NCI-H82 treated with DMSO at 0.1 percent for 48 hours (cell line): ENCODE measurements at regions not wholly inside any gene's neighbourhood (a gene's known extent, or its start where the extent isn't known, plus 50 kb on each side); places are given as distances from the start of the nearest gene placed in this dataset.

Source experiments
- DNase-seq: peaks from one replicate; lab custom pipeline; 2025; ENCODE audit not compliant: unreplicated experiment; lab: John Stamatoyannopoulos, UW

DNA sequence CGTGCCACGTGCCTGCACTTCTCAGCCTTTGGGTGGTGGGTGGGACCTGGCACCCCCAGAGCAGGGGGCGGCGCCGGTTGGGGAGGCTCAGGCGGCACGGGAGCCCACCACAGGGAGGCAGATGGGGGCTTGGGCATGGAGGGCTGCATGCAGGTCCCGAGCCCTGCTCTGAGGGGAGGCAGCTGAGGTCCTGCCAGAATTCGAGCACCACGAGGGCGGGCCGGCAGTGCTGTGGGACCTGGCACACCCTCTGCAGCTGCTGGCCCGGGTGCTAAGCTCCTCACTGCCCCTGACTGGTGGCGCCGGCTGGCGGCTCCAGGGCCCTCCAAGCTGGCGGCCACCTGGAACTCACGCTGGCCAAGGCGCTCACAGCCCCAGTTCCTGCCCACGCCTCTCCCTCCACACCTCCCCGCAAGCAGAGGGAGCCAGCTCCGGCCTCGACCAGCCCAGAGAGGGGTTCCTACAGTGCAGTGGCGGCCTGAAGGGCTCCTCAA lies 1176.8 kb upstream of the GYPC start:
- no peak for DNase-seq

DNA sequence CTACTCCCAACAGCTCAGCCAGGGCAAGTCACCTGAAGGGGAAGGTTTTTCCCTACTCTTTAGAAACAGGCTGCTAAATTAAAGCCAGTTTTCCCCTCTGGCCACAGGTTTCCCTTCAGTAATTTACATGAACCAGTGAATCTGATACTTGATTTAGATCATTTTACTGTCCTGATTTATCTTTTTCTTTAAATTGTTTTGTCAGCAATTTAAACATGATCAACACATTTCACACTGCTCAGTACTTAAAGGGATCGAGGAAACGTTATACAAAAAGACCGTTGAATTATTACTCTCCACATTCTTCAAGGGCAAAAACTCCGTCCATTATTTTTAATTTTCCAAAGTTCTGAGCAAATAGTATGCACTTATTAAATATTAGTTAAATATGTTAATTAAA lies 1165.7 kb upstream of the GYPC start:
- DNase-seq = no peak

DNA sequence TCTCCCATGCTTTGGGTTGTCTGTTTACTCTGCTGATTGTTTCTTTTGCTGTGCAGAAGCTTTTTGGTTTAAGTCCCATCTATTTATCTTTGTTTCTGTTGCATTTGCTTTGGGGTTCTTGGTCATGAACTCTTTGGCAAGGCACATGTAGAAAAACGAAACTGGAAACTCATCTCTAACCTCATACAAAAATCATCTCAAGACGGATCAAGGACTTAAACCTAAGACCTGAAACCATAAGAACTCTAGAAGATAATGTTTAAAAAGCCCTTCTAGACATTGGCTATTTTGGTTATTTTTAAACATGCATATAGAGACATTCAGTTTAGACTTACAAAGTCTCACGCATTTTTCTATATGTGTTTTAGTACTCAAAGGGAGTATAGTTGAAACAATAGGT lies 1164.3 kb upstream of the GYPC start:
- no peak for DNase-seq

DNA sequence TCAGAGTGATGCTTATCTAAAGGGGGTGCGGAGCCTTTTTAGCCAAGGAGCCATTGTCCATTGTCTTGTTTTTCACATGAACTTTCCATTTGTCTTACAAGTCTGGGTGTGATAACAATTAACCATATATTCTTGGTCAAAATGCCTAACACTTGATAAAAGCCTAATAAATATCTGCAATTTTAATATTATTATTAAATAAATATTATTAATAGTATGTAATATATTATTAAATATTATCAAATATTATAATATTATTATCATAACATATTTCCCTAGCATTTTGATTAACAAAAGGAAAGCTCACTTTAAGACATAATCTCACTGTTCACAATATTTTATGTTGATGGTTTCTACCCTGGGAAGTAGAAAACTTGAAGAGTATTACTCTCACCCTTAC lies 1143.6 kb upstream of the GYPC start:
- no peak for DNase-seq

DNA sequence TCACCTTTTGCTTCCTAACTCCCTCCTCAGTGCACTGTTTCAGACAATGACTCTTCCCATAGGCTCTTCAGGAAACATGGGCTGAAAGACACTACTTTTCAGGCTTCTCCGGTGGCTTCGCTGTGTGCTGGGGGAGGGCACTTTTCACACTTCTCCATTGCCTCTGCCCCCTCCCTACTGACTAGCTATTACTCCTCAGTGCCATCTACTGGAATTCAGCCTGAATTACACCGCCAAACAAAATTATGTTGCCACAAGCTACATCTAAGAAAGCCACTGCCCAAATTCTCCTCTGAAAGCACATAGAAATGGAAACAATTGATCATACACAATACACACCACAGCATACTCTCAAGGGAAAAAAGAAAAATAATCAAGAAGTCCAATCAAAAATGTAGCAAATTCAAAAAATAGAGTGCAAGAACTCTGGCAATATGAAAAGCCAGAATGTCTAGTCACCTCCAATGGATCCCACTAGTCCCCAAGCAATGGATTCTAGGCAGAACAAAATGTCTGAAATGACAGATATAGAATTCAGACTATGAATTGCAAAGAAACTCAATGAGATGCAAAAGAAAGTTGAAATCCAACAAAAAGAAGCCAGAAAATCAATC lies 1139.4 kb upstream of the GYPC start:
- DNase-seq = peak; percentile 32

DNA sequence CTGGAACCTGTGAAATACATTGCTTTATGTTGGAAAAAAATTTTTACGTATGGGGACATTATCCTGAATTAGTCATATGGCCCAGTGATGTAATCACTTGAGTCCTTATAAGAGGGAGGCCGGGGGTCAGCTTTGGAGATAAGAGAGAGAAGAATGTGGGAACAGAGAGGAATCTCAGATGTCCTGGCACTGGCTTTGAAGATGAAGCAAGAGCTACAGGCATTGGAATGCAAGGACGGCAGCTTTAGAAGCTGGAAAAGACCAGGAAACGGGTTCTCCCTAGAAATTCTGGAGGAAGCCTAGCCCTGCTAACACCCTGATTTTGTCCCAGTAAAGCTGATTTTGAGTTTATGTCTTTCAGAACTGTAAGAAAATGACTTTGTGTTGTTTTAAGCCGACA lies 1129.9 kb upstream of the GYPC start:
- no peak for DNase-seq

DNA sequence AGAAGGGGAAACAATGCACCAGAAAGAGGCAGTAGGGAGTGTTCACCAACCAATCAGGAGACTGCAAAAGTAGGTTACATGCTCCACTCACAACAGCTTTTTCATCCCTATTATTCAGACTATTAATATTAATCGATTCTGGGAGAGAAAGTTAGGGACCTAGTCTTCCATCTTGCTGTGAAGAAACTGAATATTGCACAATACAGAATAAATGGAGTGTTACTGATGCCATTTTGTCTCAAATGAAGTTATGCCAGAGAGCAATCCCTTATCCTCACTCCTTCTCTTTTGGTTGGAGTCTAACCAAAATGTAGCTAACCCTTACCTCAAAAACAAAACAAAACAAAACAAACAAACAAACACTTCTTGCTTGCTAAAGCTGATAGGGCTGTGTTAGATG lies 1120.9 kb upstream of the GYPC start:
- no peak for DNase-seq

DNA sequence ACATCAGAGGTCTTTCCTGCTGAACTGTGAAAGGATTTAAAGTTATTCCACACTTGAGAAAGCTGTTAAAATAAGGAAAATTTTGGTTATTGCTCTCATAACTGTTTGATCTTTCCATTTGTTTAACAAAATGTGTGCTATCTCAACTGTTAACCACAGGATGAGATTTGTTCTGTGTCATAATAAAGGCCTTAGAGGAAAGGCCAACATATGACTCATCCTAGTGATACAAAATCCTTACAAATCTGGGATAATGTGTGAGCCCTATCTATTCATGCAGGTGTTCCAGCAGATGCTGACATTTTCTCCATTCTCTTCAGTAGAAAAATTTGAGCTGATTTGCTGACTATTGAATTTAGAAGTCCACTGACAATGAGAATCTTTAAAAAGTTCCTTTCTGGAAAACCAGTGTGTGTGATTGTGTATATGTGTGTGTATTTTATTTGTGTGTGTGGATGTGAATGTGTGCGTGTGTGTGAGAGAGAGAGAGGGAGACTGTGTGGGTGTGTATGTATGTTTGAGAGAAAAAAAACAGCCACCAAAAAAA lies 1111.9 kb upstream of the GYPC start:
- DNase-seq = peak; percentile 46

DNA sequence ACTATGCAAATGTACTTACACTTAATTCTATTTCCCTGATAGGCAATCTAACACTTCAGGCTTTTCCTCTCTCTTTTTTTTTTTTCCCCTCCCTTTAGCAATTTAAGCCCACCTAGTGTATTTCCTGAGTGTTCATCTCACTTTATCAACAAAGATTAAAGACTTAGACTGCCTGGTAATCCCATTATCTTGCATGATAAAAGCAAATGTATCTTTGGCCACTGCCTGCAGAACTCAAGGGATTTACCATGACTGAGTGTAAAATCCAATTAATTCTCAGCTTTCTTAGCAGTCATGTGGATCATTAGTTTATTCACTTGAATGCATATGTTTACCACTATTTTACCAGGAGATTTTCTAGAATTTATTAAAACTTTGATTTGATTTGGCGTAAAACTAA lies 1102.2 kb upstream of the GYPC start:
- peak; percentile 97 for DNase-seq

DNA sequence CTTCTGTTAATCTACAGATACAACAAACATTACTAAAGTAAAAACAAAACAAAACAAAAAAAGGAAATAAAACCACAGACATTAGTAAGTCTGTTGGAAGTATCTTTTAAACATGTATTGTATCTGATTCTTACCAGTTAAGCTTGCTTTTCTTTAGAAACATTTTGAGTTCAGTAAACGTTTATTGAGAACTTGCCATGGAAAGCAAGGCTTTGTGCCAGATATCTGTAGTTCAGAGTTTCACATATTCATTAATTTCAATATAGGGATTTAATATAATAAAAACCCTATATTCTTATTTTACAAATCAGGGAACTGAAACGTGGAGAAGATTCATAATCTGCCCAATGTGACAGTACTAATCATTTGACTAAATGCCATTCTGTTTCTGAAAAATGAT lies 1101.0 kb upstream of the GYPC start:
- no peak for DNase-seq

DNA sequence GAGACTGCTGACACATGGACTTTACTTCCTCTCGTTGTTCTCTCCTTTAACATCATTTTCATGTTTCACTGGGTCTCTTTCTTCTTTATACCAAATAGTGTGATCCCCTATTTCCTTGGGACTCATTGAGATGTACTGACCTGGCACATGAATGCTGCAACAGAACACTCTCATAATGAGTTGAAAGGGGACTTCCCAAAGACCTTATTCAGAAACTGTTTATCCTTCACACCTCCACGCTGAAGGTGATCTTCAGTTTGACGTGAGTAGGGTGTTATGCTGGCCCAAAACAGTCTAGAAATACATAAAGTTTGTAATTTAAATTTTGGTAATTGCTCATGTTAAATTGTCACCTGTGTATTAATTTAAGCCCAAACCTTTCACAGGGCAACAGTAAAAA lies 1096.8 kb upstream of the GYPC start:
- DNase-seq = no peak

DNA sequence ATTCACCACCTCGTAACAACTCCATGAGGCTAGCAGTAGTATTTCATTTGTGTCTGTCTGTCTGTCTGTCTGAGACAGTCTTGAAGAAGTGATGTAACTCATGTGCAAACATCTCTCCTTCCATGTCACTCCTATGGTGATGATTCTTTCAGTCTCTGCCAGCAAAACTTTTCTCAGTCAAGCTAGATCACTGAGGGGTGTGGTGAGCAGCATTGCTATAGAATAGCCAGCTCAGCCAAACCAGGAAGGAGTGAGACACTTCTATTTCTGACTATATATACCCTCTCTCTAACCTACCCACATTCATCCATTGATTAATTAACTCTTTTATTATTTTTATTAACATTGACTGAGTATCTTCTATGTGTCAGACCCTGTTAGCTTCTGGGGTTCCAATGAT lies 1095.1 kb upstream of the GYPC start:
- DNase-seq = no peak

DNA sequence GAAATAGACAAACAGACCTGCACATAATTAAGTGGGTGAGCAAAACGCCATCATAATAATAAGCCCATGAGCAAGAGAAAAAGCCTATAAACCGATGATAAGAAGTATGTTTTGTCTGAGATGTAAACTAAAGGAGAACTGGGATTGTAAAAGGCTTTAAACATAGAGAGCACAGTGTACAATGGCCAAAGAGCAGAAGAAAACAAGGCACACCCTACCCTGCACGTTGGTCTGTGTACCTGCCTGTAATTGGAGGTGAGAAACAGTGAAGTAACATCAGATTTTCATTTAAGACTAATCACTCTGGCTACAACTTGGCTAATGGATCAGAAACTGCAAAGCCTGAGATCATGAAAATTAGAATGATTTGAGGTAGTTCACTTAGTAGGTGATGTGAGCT lies 1094.7 kb upstream of the GYPC start:
- no peak for DNase-seq

DNA sequence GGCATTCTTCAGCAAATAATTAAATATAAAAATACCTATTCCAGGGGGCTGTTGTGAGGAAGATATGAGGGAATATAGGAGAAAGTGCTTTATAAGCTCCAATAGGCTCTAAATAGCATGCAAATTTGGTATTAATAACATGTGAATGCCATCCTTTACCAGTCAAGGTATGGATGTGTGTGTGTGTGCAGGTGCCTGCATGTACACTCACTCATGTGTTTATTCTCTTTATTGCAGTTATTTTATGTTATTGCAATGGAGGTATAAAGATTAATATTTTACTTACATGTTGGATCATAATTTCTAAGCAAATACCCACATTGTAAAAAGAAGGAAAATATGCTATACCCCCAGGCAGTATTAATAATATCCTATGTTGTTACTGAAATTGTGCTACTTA lies 1093.0 kb upstream of the GYPC start:
- no peak for DNase-seq

DNA sequence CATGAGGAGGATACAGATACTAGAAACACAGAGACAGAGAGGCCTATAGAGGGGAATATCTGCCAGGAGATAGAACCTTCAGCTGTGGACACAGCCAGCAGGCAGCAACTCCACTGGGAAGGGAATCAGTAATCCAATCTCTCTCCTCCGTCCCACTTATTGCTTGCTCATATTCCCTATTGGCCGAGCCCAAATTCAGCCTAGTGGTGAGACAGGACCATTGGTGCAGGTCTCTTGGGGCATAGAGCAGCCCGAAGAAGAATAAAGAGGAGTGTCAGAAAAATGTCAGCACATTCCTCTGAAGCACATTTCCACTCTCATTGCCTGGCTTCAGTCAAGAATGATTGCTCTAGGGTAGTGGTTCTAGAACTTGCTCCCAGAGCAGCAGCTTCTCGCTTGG lies 1091.5 kb upstream of the GYPC start:
- DNase-seq = no peak

DNA sequence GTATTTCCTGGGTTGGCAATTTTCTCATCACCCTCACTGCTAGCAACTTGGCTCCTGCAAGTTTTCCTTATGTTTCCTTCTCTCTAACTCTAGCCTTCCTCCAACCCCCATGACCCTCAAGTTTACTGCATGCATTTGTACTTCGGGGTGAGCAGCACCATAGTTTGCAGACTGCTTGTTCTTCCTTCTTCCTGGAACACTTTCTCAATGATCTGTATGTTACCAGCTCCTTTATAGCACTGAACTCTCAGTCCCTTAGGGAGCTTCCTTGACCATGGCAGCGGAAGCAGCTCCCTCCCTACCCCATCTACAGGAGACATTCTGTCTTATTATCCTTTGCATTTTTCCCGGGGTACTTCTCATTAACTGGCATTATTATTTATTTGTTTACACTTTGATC lies 1089.5 kb upstream of the GYPC start:
- no peak for DNase-seq

DNA sequence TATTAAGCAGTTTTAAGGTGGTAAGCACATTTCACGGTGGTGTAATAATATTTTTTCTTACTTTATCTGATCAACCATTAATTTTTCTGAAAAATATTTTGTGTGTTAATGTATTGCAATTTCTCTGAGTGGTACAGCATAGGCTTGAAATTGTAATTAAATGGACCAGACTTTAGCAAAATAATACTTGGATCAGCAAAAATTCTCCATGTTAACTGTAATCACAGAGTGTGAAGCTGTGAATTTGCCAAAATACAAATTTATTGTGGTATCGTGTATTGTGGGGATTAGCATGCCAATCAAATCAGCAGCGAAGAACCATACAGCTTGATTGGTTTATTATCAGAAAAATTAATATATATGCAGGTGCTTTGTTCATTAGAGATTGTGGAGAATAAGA lies 1088.9 kb upstream of the GYPC start:
- DNase-seq = no peak

DNA sequence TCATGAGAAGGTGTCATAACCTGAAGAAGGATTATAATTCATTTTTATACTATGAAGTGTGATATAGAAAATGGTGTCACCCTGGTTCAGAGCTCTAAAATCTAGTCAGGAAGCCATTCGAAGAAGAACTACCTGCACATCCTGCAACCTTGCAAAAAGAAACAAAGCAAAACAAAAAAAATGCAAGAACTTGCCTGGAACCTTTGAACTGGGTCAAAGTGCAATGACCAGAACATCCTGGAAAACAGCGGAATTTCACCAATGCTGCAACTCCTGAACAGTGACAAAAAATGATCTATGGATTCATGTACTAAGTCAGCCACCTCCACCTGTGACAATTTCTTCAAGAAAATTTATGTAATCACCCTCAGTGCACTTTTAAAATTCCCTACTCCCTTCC lies 1083.3 kb upstream of the GYPC start:
- DNase-seq = no peak

DNA sequence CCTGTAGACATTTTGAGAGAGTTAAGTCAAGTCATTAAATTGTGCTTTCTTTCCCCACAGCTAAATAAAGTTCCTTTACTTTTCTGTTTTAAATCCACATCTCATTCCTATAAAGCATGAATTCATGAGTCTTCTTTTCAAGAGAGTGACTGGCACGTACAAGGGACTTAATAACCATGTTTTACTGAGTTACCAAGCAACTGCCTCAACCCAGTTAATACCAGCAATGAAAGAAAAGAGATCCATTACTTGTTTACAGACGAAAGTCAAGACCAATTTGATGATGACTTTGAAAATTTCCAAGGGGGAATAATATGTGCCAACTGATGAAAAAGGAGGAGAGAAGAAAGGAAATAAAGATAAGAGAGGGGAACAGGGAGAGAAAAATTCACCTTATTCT lies 1082.5 kb upstream of the GYPC start:
- no peak for DNase-seq

DNA sequence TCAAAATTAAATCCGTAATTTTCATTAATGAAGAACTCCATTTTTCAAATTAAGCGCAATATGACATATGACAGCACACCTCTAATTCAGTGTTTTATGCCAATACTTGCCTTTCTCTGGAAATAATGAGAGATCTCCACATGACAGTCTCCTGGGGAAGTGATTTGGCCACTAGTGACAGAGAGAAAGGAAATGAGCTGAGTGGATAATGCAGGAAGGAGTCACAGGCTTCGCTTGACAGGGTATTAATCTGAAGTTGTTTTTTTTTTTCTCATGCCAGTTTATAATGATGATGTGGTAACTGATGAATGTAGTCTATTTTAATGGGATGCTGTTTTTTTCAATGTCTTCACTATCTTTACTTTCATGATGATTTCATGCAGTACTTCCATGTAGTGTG lies 1079.4 kb upstream of the GYPC start:
- no peak for DNase-seq

DNA sequence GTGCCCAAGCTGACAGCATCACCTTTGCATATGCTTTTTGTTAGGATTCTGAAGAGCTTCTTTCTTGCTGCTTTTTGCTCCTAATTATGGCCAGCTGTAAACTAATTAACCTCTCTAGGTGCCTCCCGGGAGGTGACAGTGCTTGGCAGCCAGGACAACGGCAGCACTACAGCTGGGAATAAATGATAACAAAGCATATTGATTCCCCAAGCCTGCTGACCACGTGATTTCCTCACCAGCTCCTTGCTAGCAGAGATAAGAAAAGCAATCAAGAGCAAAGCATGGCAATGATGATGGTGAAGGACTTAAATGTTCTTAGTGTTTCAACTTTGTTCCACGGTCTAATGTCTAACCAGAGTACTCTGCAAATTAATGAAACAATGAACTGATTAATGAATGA lies 1074.4 kb upstream of the GYPC start:
- no peak for DNase-seq

DNA sequence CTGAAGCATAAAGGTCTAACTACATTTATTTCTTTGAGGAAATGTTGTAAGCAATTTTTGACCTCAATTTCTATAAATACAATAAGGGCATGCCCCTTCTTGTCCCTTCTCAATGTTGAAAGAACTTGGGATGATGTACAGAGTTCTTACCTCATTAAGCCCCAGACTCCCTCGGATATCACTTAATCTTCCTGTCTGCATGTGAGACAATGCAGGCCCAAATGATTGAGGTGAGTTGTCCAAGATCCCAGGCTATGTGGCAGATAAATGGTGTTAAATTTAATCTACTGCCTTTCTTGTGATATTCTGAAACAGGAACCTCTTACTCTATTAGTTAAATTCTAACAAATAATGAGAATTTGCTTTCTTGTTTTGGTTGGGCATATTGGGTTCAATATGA lies 1073.4 kb upstream of the GYPC start:
- DNase-seq = no peak

DNA sequence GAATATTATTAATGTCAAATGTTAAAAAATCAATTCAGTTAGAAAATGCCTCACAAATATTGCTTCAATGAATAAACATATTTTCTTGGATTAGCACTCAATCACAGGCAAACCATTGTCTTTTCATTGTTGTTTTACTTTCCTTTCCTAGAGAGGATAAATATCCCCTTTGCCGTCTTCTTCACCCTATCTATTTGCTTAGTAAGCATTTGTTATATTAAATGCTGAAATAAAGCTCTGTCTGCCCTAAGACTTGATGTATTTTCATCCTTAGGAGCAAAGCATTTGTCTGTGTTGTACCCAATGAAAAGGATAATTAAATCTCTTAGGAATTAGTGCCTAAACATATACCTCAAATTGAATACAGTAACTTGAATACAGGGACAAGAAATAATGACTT lies 1071.2 kb upstream of the GYPC start:
- no peak for DNase-seq
